Activated naive CD8-positive, alpha-beta T cell (primary cell): ENCODE measurements at regions not wholly inside any gene's neighbourhood (a gene's known extent, or its start where the extent isn't known, plus 50 kb on each side); places are given as distances from the start of the nearest gene placed in this dataset.
"Not testable (repeated sequence)": the region's sequence is repeated elsewhere in the genome, so short reads cannot be mapped to it uniquely, and the experiment has no call there.

Experiments used
- H3K27ac Mint-ChIP-seq: one replicate; pipeline ENCODE4 v1.8.0; 2021; ENCODE audit warnings: mixed read lengths
- H3K27me3 Mint-ChIP-seq: one replicate; pipeline ENCODE4 v1.8.0; 2021; ENCODE audit warnings: mixed read lengths
- H3K36me3 Mint-ChIP-seq: one replicate; pipeline ENCODE4 v1.8.0; 2021; ENCODE audit warnings: mixed read lengths
- H3K4me1 Mint-ChIP-seq: one replicate; pipeline ENCODE4 v1.8.0; 2021; ENCODE audit warnings: low read depth, mixed read lengths
- H3K4me3 Mint-ChIP-seq: one replicate; pipeline ENCODE4 v1.8.0; 2021; ENCODE audit warnings: mild to moderate bottlenecking, mixed read lengths
- H3K9me3 Mint-ChIP-seq: one replicate; pipeline ENCODE4 v1.8.0; 2021; ENCODE audit warnings: low read depth, mixed read lengths

DNA sequence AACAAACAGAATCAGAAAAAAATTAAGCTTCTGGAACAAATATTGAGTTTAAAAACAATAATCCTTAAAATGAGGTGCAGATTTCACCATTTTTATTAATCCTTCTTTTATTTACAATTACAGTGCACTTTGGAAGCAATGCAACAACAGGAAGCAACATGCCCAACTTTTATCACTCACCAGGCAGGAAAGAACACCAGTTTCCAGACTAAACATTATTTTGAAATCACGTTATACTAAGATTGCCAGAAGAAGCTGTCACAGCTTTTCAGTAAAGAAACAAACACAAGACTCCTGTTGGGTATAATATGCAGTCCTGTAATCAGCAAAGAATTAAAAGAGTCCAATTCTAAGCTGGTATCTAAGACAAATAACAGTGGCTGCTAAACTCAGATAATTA, 137.9 kb upstream of the ZC3H15 start:
- Mint-ChIP-seq H3K4me3 (no peak overlapping the region), H3K9me3 (no peaks in the 10 kb centered on the region), H3K36me3 (peaks cover 15% of the 10 kb centered on the region), H3K4me1 (peaks cover 3% of the 10 kb centered on the region), H3K27me3 (no peaks in the 10 kb centered on the region), H3K27ac (no peak overlapping the region)

- Mint-ChIP-seq H3K36me3 (peaks cover 21% of the 10 kb centered on the region), H3K27ac (no peak overlapping the region), H3K27me3 (no peaks in the 10 kb centered on the region), H3K4me3 (no peak overlapping the region), H3K9me3 (peaks cover 5% of the 10 kb centered on the region), H3K4me1 (peaks cover 3% of the 10 kb centered on the region)
Observed at GRCh38 chr2:186349508-186349907, 136.6 kb upstream of the ZC3H15 start.

GRCh38 chr2:186354160-186354559, 131.9 kb upstream of the ZC3H15 start:
- peaks cover 27% of the 10 kb centered on the region for H3K36me3 Mint-ChIP-seq
- H3K9me3 Mint-ChIP-seq, H3K4me1 Mint-ChIP-seq, H3K27ac Mint-ChIP-seq, H3K4me3 Mint-ChIP-seq, H3K27me3 Mint-ChIP-seq: not testable (repeated sequence)

DNA sequence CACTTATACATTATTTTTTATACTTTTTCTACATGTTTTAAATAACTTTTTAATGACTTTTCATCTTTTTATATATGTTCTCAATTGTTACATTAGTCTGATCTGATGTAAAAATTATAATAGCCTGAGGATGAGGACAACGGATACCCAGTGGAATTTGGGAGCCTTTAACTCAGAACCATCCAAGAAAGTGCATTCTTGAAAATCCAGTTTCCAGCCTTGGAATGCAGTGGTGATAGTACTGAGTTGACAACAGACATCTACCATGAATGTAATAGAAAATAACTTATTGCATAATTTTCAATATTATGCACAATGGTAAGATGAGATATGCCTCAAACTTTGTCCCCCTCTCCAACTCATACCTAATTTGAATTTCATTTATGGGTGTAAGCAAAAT, 120.7 kb upstream of the ZC3H15 start:
- no peak overlapping the region for H3K4me3 Mint-ChIP-seq
- H3K27me3 Mint-ChIP-seq, result no peaks in the 10 kb centered on the region
- H3K36me3 Mint-ChIP-seq, result peaks cover 28% of the 10 kb centered on the region
- H3K9me3 Mint-ChIP-seq, result peaks cover 12% of the 10 kb centered on the region
- no peaks in the 10 kb centered on the region for H3K4me1 Mint-ChIP-seq
- H3K27ac Mint-ChIP-seq, result no peak overlapping the region

DNA sequence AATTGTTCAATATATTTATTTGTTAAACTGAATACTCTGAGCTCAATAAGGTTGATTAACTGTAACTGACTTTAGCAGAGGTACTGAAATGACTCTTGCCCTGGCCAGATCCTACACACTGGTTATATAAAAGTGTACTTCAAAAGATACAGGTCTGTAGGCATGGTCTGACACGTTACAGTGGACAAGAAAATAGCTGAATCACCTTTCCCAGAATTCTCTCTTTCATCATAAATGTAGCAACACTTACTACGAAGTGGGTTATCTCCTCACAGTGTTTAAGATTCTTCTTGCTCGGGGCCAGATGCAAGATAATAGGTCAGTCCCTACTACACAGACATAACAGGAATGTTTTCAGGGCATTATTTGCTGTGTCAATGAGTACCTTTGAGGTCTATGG, 107.0 kb upstream of the ZC3H15 start:
- H3K4me1 Mint-ChIP-seq, result no peaks in the 10 kb centered on the region
- H3K27me3 Mint-ChIP-seq, result no peaks in the 10 kb centered on the region
- H3K4me3 Mint-ChIP-seq, result no peak overlapping the region
- H3K27ac Mint-ChIP-seq, result no peak overlapping the region
- H3K9me3 Mint-ChIP-seq, result peaks cover 19% of the 10 kb centered on the region
- peaks cover 61% of the 10 kb centered on the region for H3K36me3 Mint-ChIP-seq

- Mint-ChIP-seq H3K4me1 (no peaks in the 10 kb centered on the region), H3K27me3 (no peaks in the 10 kb centered on the region), H3K36me3 (peaks cover 62% of the 10 kb centered on the region), H3K9me3 (peaks cover 21% of the 10 kb centered on the region), H3K4me3 (no peak overlapping the region), H3K27ac (no peak overlapping the region)
Observed at GRCh38 chr2:186380805-186381204, 105.3 kb upstream of the ZC3H15 start.

DNA sequence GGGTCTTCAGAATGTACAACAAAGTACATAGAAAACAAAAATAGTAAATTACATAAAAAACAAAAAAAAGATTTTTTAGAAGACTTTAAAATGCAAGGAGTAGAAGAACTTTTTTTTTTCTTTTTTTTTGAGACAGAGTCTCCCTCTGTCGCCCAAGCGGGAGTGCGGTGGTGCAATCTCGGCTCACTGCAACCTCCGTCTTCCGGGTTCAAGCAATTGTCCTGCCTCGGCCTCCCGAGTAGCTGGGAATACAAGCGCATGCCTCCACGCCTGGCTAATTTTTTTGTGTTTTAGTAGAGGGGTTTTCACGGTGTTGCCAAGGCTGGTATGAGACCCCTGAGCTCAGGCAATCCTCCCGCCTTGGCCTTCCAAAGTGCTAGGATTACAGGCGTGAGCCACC, 104.5 kb upstream of the ZC3H15 start:
- H3K36me3 Mint-ChIP-seq, result peaks cover 60% of the 10 kb centered on the region
- no peak overlapping the region for H3K27ac Mint-ChIP-seq
- H3K9me3 Mint-ChIP-seq, result peaks cover 24% of the 10 kb centered on the region
- no peak overlapping the region for H3K4me3 Mint-ChIP-seq
- H3K27me3 Mint-ChIP-seq, result no peaks in the 10 kb centered on the region
- H3K4me1 Mint-ChIP-seq, result no peaks in the 10 kb centered on the region

GRCh38 chr2:186382932-186383331, 103.1 kb upstream of the ZC3H15 start:
- no peak overlapping the region for H3K4me3 Mint-ChIP-seq
- H3K4me1 Mint-ChIP-seq, result no peaks in the 10 kb centered on the region
- H3K9me3 Mint-ChIP-seq, result peaks cover 25% of the 10 kb centered on the region
- no peak overlapping the region for H3K27ac Mint-ChIP-seq
- peaks cover 58% of the 10 kb centered on the region for H3K36me3 Mint-ChIP-seq
- no peaks in the 10 kb centered on the region for H3K27me3 Mint-ChIP-seq

GRCh38 chr2:186384226-186384625, 101.8 kb upstream of the ZC3H15 start:
- H3K27me3 Mint-ChIP-seq, result no peaks in the 10 kb centered on the region
- H3K27ac Mint-ChIP-seq, result no peak overlapping the region
- peaks cover 29% of the 10 kb centered on the region for H3K9me3 Mint-ChIP-seq
- peaks cover 55% of the 10 kb centered on the region for H3K36me3 Mint-ChIP-seq
- H3K4me3 Mint-ChIP-seq, result no peak overlapping the region
- no peaks in the 10 kb centered on the region for H3K4me1 Mint-ChIP-seq

DNA sequence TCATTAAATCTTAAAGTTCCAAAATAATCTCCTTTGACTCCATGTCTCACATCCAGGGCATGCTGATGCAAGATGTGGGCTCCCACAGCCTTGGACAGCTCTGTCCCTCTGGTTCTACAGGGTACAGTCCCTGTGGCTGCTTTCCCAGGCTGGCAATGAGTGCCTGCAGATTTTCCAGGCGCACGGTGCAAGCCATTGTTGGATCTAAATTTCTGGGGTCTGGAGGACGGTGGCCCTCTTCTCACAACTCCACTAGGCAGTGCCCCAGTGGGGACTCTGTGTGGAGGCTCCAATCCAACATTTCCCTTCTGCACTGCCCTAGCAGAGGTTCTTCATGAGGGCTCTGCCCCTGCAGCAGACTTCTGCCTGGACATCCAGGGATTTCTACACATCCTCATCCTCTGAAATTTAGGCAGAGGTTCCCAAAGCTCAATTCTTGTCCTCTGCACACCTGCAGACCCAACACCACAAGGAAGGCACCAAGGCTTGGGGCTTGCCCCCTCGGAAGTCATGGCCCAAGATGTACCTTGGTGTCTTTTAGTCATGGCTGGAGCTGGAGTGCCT, 100.3 kb upstream of the ZC3H15 start:
- Mint-ChIP-seq H3K36me3 (peaks cover 53% of the 10 kb centered on the region), H3K9me3 (peaks cover 41% of the 10 kb centered on the region)
- H3K27ac Mint-ChIP-seq, H3K27me3 Mint-ChIP-seq, H3K4me3 Mint-ChIP-seq, H3K4me1 Mint-ChIP-seq: not testable (repeated sequence)

GRCh38 chr2:186399082-186399644, 86.9 kb upstream of the ZC3H15 start:
- no peaks in the 10 kb centered on the region for H3K4me1 Mint-ChIP-seq
- H3K9me3 Mint-ChIP-seq, result peaks cover 9% of the 10 kb centered on the region
- H3K36me3 Mint-ChIP-seq, result peaks cover 13% of the 10 kb centered on the region
- H3K4me3 Mint-ChIP-seq, result no peak overlapping the region
- H3K27ac Mint-ChIP-seq, result no peak overlapping the region
- H3K27me3 Mint-ChIP-seq, result no peaks in the 10 kb centered on the region

GRCh38 chr2:186405842-186406241, 80.2 kb upstream of the ZC3H15 start:
- Mint-ChIP-seq H3K27me3 (no peaks in the 10 kb centered on the region), H3K4me3 (no peak overlapping the region), H3K4me1 (no peaks in the 10 kb centered on the region), H3K36me3 (peaks cover 29% of the 10 kb centered on the region), H3K9me3 (peaks cover 4% of the 10 kb centered on the region), H3K27ac (no peak overlapping the region)

- Mint-ChIP-seq H3K36me3 (peaks cover 35% of the 10 kb centered on the region), H3K9me3 (peaks cover 4% of the 10 kb centered on the region), H3K27me3 (no peaks in the 10 kb centered on the region), H3K27ac (no peak overlapping the region), H3K4me1 (no peaks in the 10 kb centered on the region), H3K4me3 (no peak overlapping the region)
Observed at GRCh38 chr2:186407611-186408010, 78.4 kb upstream of the ZC3H15 start.

- H3K27me3 Mint-ChIP-seq, result no peaks in the 10 kb centered on the region
- no peak overlapping the region for H3K27ac Mint-ChIP-seq
Observed at GRCh38 chr2:186410802-186411201, 75.3 kb upstream of the ZC3H15 start.

DNA sequence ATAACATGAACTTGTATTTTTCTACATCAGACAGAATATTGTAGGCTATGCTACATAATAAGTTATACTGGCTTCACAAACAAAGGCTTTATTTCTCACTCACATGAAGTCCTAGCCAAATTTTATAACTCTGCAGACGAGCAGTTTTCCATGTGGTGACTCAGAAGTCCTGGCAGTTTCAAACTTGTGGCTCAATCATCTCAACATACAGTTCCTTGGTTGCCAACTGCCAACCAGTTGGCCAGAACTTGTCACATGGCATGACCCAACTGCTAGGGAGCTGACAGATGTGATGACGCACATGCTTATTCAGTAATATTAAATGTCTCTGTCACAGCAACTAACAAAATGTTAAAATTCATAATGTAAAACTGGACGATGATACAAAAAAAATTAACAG, 63.8 kb upstream of the ZC3H15 start:
- no peak overlapping the region for H3K4me3 Mint-ChIP-seq
- peaks cover 19% of the 10 kb centered on the region for H3K36me3 Mint-ChIP-seq
- no peaks in the 10 kb centered on the region for H3K27me3 Mint-ChIP-seq
- no peak overlapping the region for H3K27ac Mint-ChIP-seq
- no peaks in the 10 kb centered on the region for H3K9me3 Mint-ChIP-seq
- H3K4me1 Mint-ChIP-seq, result peaks cover 9% of the 10 kb centered on the region

More at GRCh38 chr2:186410802-186411201, 75.3 kb upstream of the ZC3H15 start:
- no peak overlapping the region for H3K4me3 Mint-ChIP-seq
- peaks cover 12% of the 10 kb centered on the region for H3K9me3 Mint-ChIP-seq
- H3K4me1 Mint-ChIP-seq, result no peaks in the 10 kb centered on the region
- peaks cover 35% of the 10 kb centered on the region for H3K36me3 Mint-ChIP-seq

DNA sequence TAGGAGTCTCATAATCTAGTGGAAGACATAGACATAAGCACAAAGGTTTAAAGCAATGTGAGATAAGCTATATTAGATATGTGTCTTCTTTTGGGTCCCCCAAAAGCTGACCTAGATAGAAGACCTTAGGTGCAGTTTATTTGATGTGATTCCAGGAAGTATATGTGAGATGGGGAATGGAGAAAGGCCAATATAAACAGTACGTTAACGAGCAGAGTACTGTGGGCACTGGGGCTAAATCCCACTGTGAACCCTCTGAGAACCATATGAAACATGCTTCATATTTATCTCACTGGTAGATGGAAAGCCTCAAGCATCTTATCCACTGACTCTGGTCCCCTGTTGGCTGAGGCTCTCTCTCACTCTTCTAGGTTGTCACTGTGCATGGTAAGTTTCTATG, 62.6 kb upstream of the ZC3H15 start:
- Mint-ChIP-seq H3K27ac (no peak overlapping the region), H3K36me3 (peaks cover 11% of the 10 kb centered on the region), H3K9me3 (no peaks in the 10 kb centered on the region), H3K27me3 (no peaks in the 10 kb centered on the region), H3K4me3 (no peak overlapping the region), H3K4me1 (peaks cover 9% of the 10 kb centered on the region)
